ENCODE measurements at regions not wholly inside any gene's neighbourhood (a gene's known extent, or its start where the extent isn't known, plus 50 kb on each side); places are given as distances from the start of the nearest gene placed in this dataset.

DNA sequence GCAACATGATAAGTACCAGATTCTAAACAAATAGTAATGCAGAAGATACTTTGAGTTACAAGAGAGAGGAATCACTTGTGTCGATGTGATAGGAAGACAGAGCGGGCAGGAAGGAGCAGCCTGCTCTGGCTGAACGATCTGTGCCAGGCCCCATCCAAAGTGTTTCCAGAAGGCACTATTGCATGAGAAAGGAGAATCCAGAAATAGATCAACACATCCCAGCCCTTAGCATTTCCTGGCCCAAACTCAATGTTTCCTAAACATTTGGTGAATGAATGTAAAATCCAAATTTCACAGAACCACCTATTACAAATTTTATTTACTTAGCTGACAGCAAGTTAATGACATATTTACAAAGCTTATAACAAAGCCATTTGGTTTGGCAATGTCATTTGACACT, 257.2 kb downstream of the TXNL1 start:
- Histone ChIP-seq H3K9me3 (ENCODE audit: control insufficient read depth, insufficient read depth, low read depth, low read length) (no peaks in the 10 kb centered on the region), H3K36me3 (ENCODE audit: control insufficient read depth in 2 of 2, insufficient read depth in 1 of 2, low read length in 2 of 2) (no peaks in the 10 kb centered on the region), H3K4me1 (ENCODE audit: control insufficient read depth, insufficient read depth, low read length) (no peaks in the 10 kb centered on the region), H3K4me3 (ENCODE audit: low read depth, low read length) (no peak overlapping the region), H3K27ac (ENCODE audit: extremely low read depth, low read depth, low read length) (no peak overlapping the region)
- TF ChIP-seq KLF7 (tag by site-specific recombination; IDR thresholded peaks at IDR 0.05; ENCODE audit: borderline replicate concordance) (no peak), ZNF416 (tag by site-specific recombination; IDR thresholded peaks at IDR 0.05) (no peak), ZNF18 (tag by site-specific recombination; IDR thresholded peaks at IDR 0.05) (no peak), ZNF2 (tag by site-specific recombination; IDR thresholded peaks at IDR 0.05) (no peak), ZNF629 (tag by site-specific recombination; IDR thresholded peaks at IDR 0.05) (no peak), ZNF514 (tag by site-specific recombination; IDR thresholded peaks at IDR 0.05) (no peak)
- TF ChIP-seq, protein P1, sequence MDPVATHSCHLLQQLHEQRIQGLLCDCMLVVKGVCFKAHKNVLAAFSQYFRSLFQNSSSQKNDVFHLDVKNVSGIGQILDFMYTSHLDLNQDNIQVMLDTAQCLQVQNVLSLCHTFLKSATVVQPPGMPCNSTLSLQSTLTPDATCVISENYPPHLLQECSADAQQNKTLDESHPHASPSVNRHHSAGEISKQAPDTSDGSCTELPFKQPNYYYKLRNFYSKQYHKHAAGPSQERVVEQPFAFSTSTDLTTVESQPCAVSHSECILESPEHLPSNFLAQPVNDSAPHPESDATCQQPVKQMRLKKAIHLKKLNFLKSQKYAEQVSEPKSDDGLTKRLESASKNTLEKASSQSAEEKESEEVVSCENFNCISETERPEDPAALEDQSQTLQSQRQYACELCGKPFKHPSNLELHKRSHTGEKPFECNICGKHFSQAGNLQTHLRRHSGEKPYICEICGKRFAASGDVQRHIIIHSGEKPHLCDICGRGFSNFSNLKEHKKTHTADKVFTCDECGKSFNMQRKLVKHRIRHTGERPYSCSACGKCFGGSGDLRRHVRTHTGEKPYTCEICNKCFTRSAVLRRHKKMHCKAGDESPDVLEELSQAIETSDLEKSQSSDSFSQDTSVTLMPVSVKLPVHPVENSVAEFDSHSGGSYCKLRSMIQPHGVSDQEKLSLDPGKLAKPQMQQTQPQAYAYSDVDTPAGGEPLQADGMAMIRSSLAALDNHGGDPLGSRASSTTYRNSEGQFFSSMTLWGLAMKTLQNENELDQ (tag by site-specific recombination; IDR thresholded peaks at IDR 0.05; ENCODE audit: low read depth) = no peak
- ChIA-PET POLR2A (no interaction called here), CTCF (no interaction called here)

- Histone ChIP-seq H3K4me3 (ENCODE audit: low read depth, low read length) (no peak overlapping the region), H3K27ac (ENCODE audit: extremely low read depth, low read depth, low read length) (no peak overlapping the region), H3K36me3 (ENCODE audit: control insufficient read depth in 2 of 2, insufficient read depth in 1 of 2, low read length in 2 of 2) (no peaks in the 10 kb centered on the region), H3K4me1 (ENCODE audit: control insufficient read depth, insufficient read depth, low read length) (no peaks in the 10 kb centered on the region), H3K9me3 (ENCODE audit: control insufficient read depth, insufficient read depth, low read depth, low read length) (no peaks in the 10 kb centered on the region)
- no peak for TF ChIP-seq ZNF341 (tag by site-specific recombination; IDR thresholded peaks at IDR 0.05; ENCODE audit: low read depth)
- TF ChIP-seq HOXC10 (CRISPR knock-in tag; IDR thresholded peaks at IDR 0.05) = no peak
- no peak for TF ChIP-seq ZNF146 (tag by site-specific recombination; IDR thresholded peaks at IDR 0.05)
- TF ChIP-seq SCRT2 (tag by site-specific recombination; IDR thresholded peaks at IDR 0.05) = no peak
- no peak for TF ChIP-seq ZNF335 (tag by site-specific recombination; conservative IDR thresholded peaks at IDR 0.05)
- no peak for TF ChIP-seq GFI1B (tag by site-specific recombination; IDR thresholded peaks at IDR 0.05)
- no peak for TF ChIP-seq ZNF776 (tag by site-specific recombination; IDR thresholded peaks at IDR 0.05; ENCODE audit: borderline replicate concordance)
- TF ChIP-seq ZNF600 (tag by site-specific recombination; IDR thresholded peaks at IDR 0.05) = no peak
- no peak for TF ChIP-seq ZXDB (tag by site-specific recombination; IDR thresholded peaks at IDR 0.05)
- no peak for TF ChIP-seq MYNN (tag by site-specific recombination; IDR thresholded peaks at IDR 0.05; ENCODE audit: borderline replicate concordance)
- no peak for TF ChIP-seq ZBTB8A (tag by site-specific recombination; IDR thresholded peaks at IDR 0.05)
- ChIA-PET CTCF (no interaction called here), POLR2A (no interaction called here)
Observed at GRCh38 chr18:56380685-56381084, 257.7 kb downstream of the TXNL1 start.

- Histone ChIP-seq H3K27ac (ENCODE audit: extremely low read depth, low read depth, low read length) (no peak overlapping the region), H3K36me3 (ENCODE audit: control insufficient read depth in 2 of 2, insufficient read depth in 1 of 2, low read length in 2 of 2) (no peaks in the 10 kb centered on the region), H3K4me1 (ENCODE audit: control insufficient read depth, insufficient read depth, low read length) (no peaks in the 10 kb centered on the region), H3K4me3 (ENCODE audit: low read depth, low read length) (no peak overlapping the region), H3K9me3 (ENCODE audit: control insufficient read depth, insufficient read depth, low read depth, low read length) (no peaks in the 10 kb centered on the region)
- ChIA-PET POLR2A (no interaction called here), CTCF (no interaction called here)
- TF ChIP-seq, protein P2, sequence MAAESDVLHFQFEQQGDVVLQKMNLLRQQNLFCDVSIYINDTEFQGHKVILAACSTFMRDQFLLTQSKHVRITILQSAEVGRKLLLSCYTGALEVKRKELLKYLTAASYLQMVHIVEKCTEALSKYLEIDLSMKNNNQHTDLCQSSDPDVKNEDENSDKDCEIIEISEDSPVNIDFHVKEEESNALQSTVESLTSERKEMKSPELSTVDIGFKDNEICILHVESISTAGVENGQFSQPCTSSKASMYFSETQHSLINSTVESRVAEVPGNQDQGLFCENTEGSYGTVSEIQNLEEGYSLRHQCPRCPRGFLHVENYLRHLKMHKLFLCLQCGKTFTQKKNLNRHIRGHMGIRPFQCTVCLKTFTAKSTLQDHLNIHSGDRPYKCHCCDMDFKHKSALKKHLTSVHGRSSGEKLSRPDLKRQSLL (tag by site-specific recombination; IDR thresholded peaks at IDR 0.05) = no peak
- no peak for TF ChIP-seq ZNF175 (tag by site-specific recombination; IDR thresholded peaks at IDR 0.05)
- TF ChIP-seq GLIS2 (tag by site-specific recombination; IDR thresholded peaks at IDR 0.05) = no peak
- no peak for TF ChIP-seq ZNF600 (tag by site-specific recombination; IDR thresholded peaks at IDR 0.05)
- TF ChIP-seq, protein P3, sequence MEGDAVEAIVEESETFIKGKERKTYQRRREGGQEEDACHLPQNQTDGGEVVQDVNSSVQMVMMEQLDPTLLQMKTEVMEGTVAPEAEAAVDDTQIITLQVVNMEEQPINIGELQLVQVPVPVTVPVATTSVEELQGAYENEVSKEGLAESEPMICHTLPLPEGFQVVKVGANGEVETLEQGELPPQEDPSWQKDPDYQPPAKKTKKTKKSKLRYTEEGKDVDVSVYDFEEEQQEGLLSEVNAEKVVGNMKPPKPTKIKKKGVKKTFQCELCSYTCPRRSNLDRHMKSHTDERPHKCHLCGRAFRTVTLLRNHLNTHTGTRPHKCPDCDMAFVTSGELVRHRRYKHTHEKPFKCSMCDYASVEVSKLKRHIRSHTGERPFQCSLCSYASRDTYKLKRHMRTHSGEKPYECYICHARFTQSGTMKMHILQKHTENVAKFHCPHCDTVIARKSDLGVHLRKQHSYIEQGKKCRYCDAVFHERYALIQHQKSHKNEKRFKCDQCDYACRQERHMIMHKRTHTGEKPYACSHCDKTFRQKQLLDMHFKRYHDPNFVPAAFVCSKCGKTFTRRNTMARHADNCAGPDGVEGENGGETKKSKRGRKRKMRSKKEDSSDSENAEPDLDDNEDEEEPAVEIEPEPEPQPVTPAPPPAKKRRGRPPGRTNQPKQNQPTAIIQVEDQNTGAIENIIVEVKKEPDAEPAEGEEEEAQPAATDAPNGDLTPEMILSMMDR (tag by site-specific recombination; IDR thresholded peaks at IDR 0.05) = no peak
Observed at GRCh38 chr18:56379256-56379655, 259.1 kb downstream of the TXNL1 start.
